GM18498 (cell line): ENCODE measurements at regions not wholly inside any gene's neighbourhood (a gene's known extent, or its start where the extent isn't known, plus 50 kb on each side); places are given as distances from the start of the nearest gene placed in this dataset.

ENCODE experiments used
- ATAC-seq: cut with Tn5 transposase; IDR thresholded peaks from one replicate; pipeline ENCODE4 v1.9.1; 2021; ENCODE audit warnings: mild to moderate bottlenecking, moderate library complexity; ENCODE audit not compliant: unreplicated experiment

GRCh38 chr13:73684750-73685149 lies 449.5 kb downstream of the KLF12 start:
- no peak for ATAC-seq

- ATAC-seq: no peak
Measured at GRCh38 chr13:73684286-73684685, 449.9 kb downstream of the KLF12 start.

- no peak for ATAC-seq
Measured at GRCh38 chr13:73683746-73684145, 450.5 kb downstream of the KLF12 start.

GRCh38 chr13:73681779-73682178 lies 452.4 kb downstream of the KLF12 start:
- ATAC-seq: no peak

- no peak for ATAC-seq
Measured at GRCh38 chr13:73681015-73681414, 453.2 kb downstream of the KLF12 start.

GRCh38 chr13:73677048-73677601 lies 457.1 kb downstream of the KLF12 start:
- ATAC-seq: no peak

- ATAC-seq: no peak
Measured at GRCh38 chr13:73676550-73677047, 457.6 kb downstream of the KLF12 start.

GRCh38 chr13:73675821-73676220 lies 458.4 kb downstream of the KLF12 start:
- ATAC-seq: no peak

GRCh38 chr13:73674570-73674969 lies 459.6 kb downstream of the KLF12 start:
- no peak for ATAC-seq

GRCh38 chr13:73673931-73674330 lies 460.3 kb downstream of the KLF12 start:
- ATAC-seq: no peak

- ATAC-seq: no peak
Measured at GRCh38 chr13:73672492-73672891, 461.7 kb downstream of the KLF12 start.

- ATAC-seq: no peak
Measured at GRCh38 chr13:73671732-73672131, 462.5 kb downstream of the KLF12 start.

- no peak for ATAC-seq
Measured at GRCh38 chr13:73671011-73671410, 463.2 kb downstream of the KLF12 start.

- ATAC-seq: no peak
Measured at GRCh38 chr13:73667756-73668155, 466.4 kb downstream of the KLF12 start.

- no peak for ATAC-seq
Measured at GRCh38 chr13:73665261-73665660, 468.9 kb downstream of the KLF12 start.

- no peak for ATAC-seq
Measured at GRCh38 chr13:73664851-73665250, 469.4 kb downstream of the KLF12 start.

GRCh38 chr13:73662833-73663232 lies 471.4 kb downstream of the KLF12 start:
- ATAC-seq: no peak

GRCh38 chr13:73661687-73662425 lies 472.3 kb downstream of the KLF12 start:
- no peak for ATAC-seq

- ATAC-seq: no peak
Measured at GRCh38 chr13:73661066-73661465, 473.1 kb downstream of the KLF12 start.

GRCh38 chr13:73658639-73659038 lies 475.6 kb downstream of the KLF12 start:
- no peak for ATAC-seq

GRCh38 chr13:73657821-73658540 lies 476.2 kb downstream of the KLF12 start:
- ATAC-seq: no peak

- ATAC-seq: no peak
Measured at GRCh38 chr13:73656863-73657262, 477.3 kb downstream of the KLF12 start.
